Kidney (tissue), 13 donors: ENCODE measurements at regions not wholly inside any gene's neighbourhood (a gene's known extent, or its start where the extent isn't known, plus 50 kb on each side); places are given as distances from the start of the nearest gene placed in this dataset.

Experiments used
- DNase-seq, 5 donors: peaks; one replicate each; pipeline ENCODE4 v3.0.0-alpha.2; 2013 to 2020
- FAIRE-seq: peaks from 2 replicates; lab custom pipeline; 2012; peaks lifted over from hg19 to GRCh38; lab: Jason Lieb, UNC
- H3K27ac ChIP-seq, 2 donors: one replicate each; pipeline ENCODE4 v1.7.0; 2013; ENCODE audit warnings: low read depth in 2 of 2, low read length in 2 of 2, inconsistent platforms in 1 of 2
- H3K27me3 ChIP-seq: one replicate; pipeline ENCODE4 v1.7.1; 2013; ENCODE audit warnings: low read length, inconsistent platforms; ENCODE audit not compliant: control insufficient read depth, insufficient read depth
- H3K36me3 ChIP-seq, 3 donors: one replicate each; pipeline versions ENCODE4 v1.7.0 to v1.7.1; 2013; ENCODE audit warnings: low read length in 3 of 3, control low read depth in 1 of 3, inconsistent platforms in 1 of 3; ENCODE audit not compliant: insufficient read depth in 3 of 3, control insufficient read depth in 2 of 3
- H3K4me1 ChIP-seq, 3 donors: one replicate each; pipeline versions ENCODE4 v1.7.0 to v1.7.1; 2013; ENCODE audit warnings: low read length in 3 of 3, inconsistent platforms in 1 of 3, low read depth in 1 of 3; ENCODE audit not compliant: control insufficient read depth in 2 of 3, insufficient read depth in 2 of 3
- H3K4me3 ChIP-seq, 3 donors: one replicate each; pipeline versions ENCODE4 v1.7.0 to v1.8.1; 2013; ENCODE audit warnings: low read length in 3 of 3, control low read depth in 1 of 3, inconsistent platforms in 1 of 3
- H3K9ac ChIP-seq, 3 donors: one replicate each; pipeline versions ENCODE4 v1.7.0 to v1.7.1; 2013; ENCODE audit warnings: low read length in 3 of 3, control low read depth in 1 of 3, inconsistent platforms in 1 of 3
- H3K9me3 ChIP-seq, 3 donors: one replicate each; pipeline versions ENCODE4 v1.7.0 to v1.7.1; 2013; ENCODE audit warnings: low read length in 3 of 3, control low read depth in 1 of 3, inconsistent platforms in 1 of 3; ENCODE audit not compliant: control insufficient read depth in 2 of 3, insufficient read depth in 1 of 3
- CTCF ChIP-seq: IDR thresholded peaks from 3 replicates; pipeline ENCODE4 v1.5.1; 2012; ENCODE audit warnings: mild to moderate bottlenecking, moderate library complexity, borderline replicate concordance; ENCODE audit not compliant: insufficient read depth; ENCODE audit errors: extremely low read depth
- intact Hi-C: fragments of 100-400 bp; cut with DNase I; formaldehyde crosslinking; loops from one replicate; pipeline ENCODE4 v1.11.1; 2022
- donor health status: control.
- donor health status: control.
- donor health status: control.
- donor health status: control.
- donor health status: control.
- donor health status: DM: yes; HTN: yes; CAD: no.
- donor health status: Normal renal cell carcinoma (clear cell type).

- Histone ChIP-seq H3K36me3 (no peaks in the 10 kb centered on the region), H3K9me3 (no peaks in the 10 kb centered on the region), H3K4me3 (no peak overlapping the region), H3K9ac (no peak overlapping the region), H3K4me1 (no peaks in the 10 kb centered on the region), H3K27ac (no peak overlapping the region), H3K27me3 (no peaks in the 10 kb centered on the region)
- intact Hi-C loops: no loop called here
- DNase-seq: no peak
- no peak for FAIRE-seq
- TF ChIP-seq CTCF: no peak
These were observed 511.1 kb upstream of the ID2 start for GRCh38 chr2:8170552-8171327.

- no peaks in the 10 kb centered on the region for H3K36me3 ChIP-seq
- no peak for TF ChIP-seq CTCF
- no peak overlapping the region for H3K4me3 ChIP-seq
- intact Hi-C loops: no loop called here
- FAIRE-seq (no peak), DNase-seq (no peak)
- H3K27me3 ChIP-seq: no peaks in the 10 kb centered on the region
- H3K4me1 ChIP-seq: no peaks in the 10 kb centered on the region
- H3K9ac ChIP-seq: no peak overlapping the region
- H3K27ac ChIP-seq: no peak overlapping the region
- H3K9me3 ChIP-seq: no peaks in the 10 kb centered on the region
These were observed 510.2 kb upstream of the ID2 start for GRCh38 chr2:8171608-8172007.

GRCh38 chr2:8172661-8173060 lies 509.2 kb upstream of the ID2 start:
- Histone ChIP-seq H3K4me1 (no peaks in the 10 kb centered on the region), H3K4me3 (no peak overlapping the region), H3K9me3 (no peaks in the 10 kb centered on the region), H3K27ac (no peak overlapping the region), H3K36me3 (no peaks in the 10 kb centered on the region), H3K9ac (no peak overlapping the region), H3K27me3 (no peaks in the 10 kb centered on the region)
- DNase-seq: no peak
- intact Hi-C loops: no loop called here
- FAIRE-seq: no peak
- TF ChIP-seq CTCF: no peak
